ENCODE measurements at regions not wholly inside any gene's neighbourhood (a gene's known extent, or its start where the extent isn't known, plus 50 kb on each side); places are given as distances from the start of the nearest gene placed in this dataset.

DNA sequence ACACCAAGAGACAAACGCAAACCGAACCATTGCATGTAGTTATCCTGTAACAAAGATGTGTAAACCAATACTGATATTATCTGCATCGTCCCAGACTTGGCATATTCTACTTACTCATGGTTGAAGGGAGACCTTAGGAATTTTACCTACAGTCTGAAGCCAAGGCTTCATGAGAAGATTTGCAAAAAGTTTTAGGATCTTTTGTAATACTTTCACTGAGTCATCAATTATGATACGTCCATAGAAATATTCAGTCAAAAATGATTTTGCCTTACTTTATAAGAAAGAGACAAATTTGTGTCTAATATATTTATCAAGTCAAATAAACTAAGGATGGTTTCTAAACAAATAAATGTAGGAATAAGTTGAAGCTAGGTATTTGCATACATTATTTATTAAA is 1176.1 kb upstream of the ADGRL2 start:
- TF ChIP-seq, protein P1, sequence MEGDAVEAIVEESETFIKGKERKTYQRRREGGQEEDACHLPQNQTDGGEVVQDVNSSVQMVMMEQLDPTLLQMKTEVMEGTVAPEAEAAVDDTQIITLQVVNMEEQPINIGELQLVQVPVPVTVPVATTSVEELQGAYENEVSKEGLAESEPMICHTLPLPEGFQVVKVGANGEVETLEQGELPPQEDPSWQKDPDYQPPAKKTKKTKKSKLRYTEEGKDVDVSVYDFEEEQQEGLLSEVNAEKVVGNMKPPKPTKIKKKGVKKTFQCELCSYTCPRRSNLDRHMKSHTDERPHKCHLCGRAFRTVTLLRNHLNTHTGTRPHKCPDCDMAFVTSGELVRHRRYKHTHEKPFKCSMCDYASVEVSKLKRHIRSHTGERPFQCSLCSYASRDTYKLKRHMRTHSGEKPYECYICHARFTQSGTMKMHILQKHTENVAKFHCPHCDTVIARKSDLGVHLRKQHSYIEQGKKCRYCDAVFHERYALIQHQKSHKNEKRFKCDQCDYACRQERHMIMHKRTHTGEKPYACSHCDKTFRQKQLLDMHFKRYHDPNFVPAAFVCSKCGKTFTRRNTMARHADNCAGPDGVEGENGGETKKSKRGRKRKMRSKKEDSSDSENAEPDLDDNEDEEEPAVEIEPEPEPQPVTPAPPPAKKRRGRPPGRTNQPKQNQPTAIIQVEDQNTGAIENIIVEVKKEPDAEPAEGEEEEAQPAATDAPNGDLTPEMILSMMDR (IDR thresholded peaks at IDR 0.05; ENCODE audit: insufficient read depth, low read length), result no peak
- TF ChIP-seq POLR2AphosphoS5 (IDR thresholded peaks at IDR 0.05; ENCODE audit: low read depth) (no peak), GABPA (IDR thresholded peaks at IDR 0.05; ENCODE audit: low read depth) (no peak), SPI1 (IDR thresholded peaks at IDR 0.05; ENCODE audit: borderline replicate concordance, low read depth) (no peak)
